SK-N-SH (cell line): ENCODE measurements at regions not wholly inside any gene's neighbourhood (a gene's known extent, or its start where the extent isn't known, plus 50 kb on each side); places are given as distances from the start of the nearest gene placed in this dataset.

Experiments used
- CTCF ChIA-PET: fragments of 300-600, 350-600 bp; formaldehyde crosslinking; extraction: SDS; loops from one replicate; lab custom pipeline; 2021; lab: Yijun Ruan, JAX
- POLR2A ChIA-PET: fragments of 350-600 bp; sonication (Branson Sonifier 250); formaldehyde crosslinking; extraction: SDS; loops from one replicate; lab custom pipeline; 2020; ENCODE audit warnings: antibody characterized with exemption, inconsistent platforms; lab: Yijun Ruan, JAX
- DNase-seq: peaks from one replicate; pipeline ENCODE4 v3.0.0; 2012
- H2AFZ ChIP-seq: fragments of 200-600 bp; sonication (generic); 2 replicates; pipeline ENCODE4 v1.8.1; 2016; ENCODE audit warnings: antibody characterized with exemption, mild to moderate bottlenecking, low read depth
- H3F3A ChIP-seq: fragments of 200-600 bp; sonication (generic); replicated peaks from 2 replicates; pipeline ENCODE3; 2016; ENCODE audit warnings: antibody characterized with exemption, mild to moderate bottlenecking; ENCODE audit not compliant: insufficient read depth
- H3K27ac ChIP-seq, 2 experiments: fragments of 200-500 bp in 1 of 2; fragments of 200-600 bp in 1 of 2; sonication (Bioruptor generic) in 1 of 2; sonication (generic), shearing (Covaris generic) in 1 of 2; 2 replicates each; pipeline versions ENCODE4 v1.5.1 to v1.6.1; 2014 to 2016; ENCODE audit warnings: low read depth in 2 of 2, inconsistent platforms in 1 of 2, low read length in 1 of 2, mild to moderate bottlenecking in 1 of 2, mixed read lengths in 1 of 2
- H3K27me3 ChIP-seq: fragments of 200-600 bp; sonication (generic), shearing (Covaris generic); 2 replicates; pipeline ENCODE4 v1.6.1; 2016; ENCODE audit warnings: mixed run types; ENCODE audit not compliant: insufficient read depth
- H3K36me3 ChIP-seq, 2 experiments: fragments of 200-500 bp in 1 of 2; fragments of 200-600 bp in 1 of 2; sonication (Bioruptor generic) in 1 of 2; sonication (generic) in 1 of 2; replicated peaks in 1 of 2; 2 replicates each; pipeline versions ENCODE3 to v1.5.1; 2014 to 2016; ENCODE audit warnings: low read length in 1 of 2, mild to moderate bottlenecking in 1 of 2; ENCODE audit not compliant: insufficient read depth in 2 of 2, control insufficient read depth in 1 of 2
- H3K4me1 ChIP-seq, 2 experiments: fragments of 200-500 bp in 1 of 2; fragments of 200-600 bp in 1 of 2; sonication (Bioruptor generic) in 1 of 2; sonication (generic), shearing (Covaris generic) in 1 of 2; 2 replicates each; pipeline versions ENCODE4 v1.5.1 to v1.6.1; 2014 to 2016; ENCODE audit warnings: low read depth in 1 of 2, low read length in 1 of 2, mixed run types in 1 of 2; ENCODE audit not compliant: insufficient read depth in 2 of 2, control insufficient read depth in 1 of 2
- H3K4me2 ChIP-seq: fragments of 200-600 bp; sonication (generic), shearing (Covaris generic); 2 replicates; pipeline ENCODE4 v1.6.1; 2017; ENCODE audit warnings: mixed run types
- H3K4me3 ChIP-seq, 2 experiments: fragments of 200-500 bp in 1 of 2; fragments of 200-600 bp in 1 of 2; sonication (Bioruptor generic) in 1 of 2; sonication (generic), shearing (Covaris generic) in 1 of 2; 2 replicates each; pipeline versions ENCODE4 v1.5.1 to v1.8.1; 2014 to 2016; ENCODE audit warnings: low read depth in 2 of 2, inconsistent platforms in 1 of 2, low read length in 1 of 2, mild to moderate bottlenecking in 1 of 2, mixed read lengths in 1 of 2, moderate library complexity in 1 of 2
- H3K79me2 ChIP-seq: fragments of 200-600 bp; sonication (generic); 2 replicates; pipeline ENCODE4 v1.8.1; 2017; ENCODE audit warnings: mild to moderate bottlenecking; ENCODE audit not compliant: insufficient read depth
- H3K9ac ChIP-seq: fragments of 200-600 bp; sonication (generic); 2 replicates; pipeline ENCODE4 v1.6.1; 2017; ENCODE audit warnings: mixed run types
- H3K9me2 ChIP-seq: fragments of 200-600 bp; sonication (generic); 2 replicates; pipeline ENCODE4 v1.6.1; 2017; ENCODE audit warnings: mixed run types
- H3K9me3 ChIP-seq: fragments of 200-600 bp; sonication (generic); 2 replicates; pipeline ENCODE4 v1.6.1; 2017; ENCODE audit warnings: mixed run types, mild to moderate bottlenecking, moderate library complexity
- H4K20me1 ChIP-seq: fragments of 200-600 bp; sonication (generic); 2 replicates; pipeline ENCODE4 v1.6.1; 2017; ENCODE audit warnings: mild to moderate bottlenecking, mixed run types; ENCODE audit not compliant: insufficient read depth
- ELF1 ChIP-seq: IDR thresholded peaks from 2 replicates; pipeline ENCODE4 v1.4.0; 2012
- FOSL2 ChIP-seq: IDR thresholded peaks from 2 replicates; pipeline ENCODE4 v1.4.0; 2012; ENCODE audit warnings: low read depth, mild to moderate bottlenecking, moderate library complexity, borderline replicate concordance
- FOXJ3 ChIP-seq: sonication (generic); formaldehyde crosslinking; IDR thresholded peaks from 2 replicates; pipeline ENCODE4 v1.5.1; 2020; ENCODE audit warnings: mild to moderate bottlenecking, missing genetic modification reagents
- JUND ChIP-seq: IDR thresholded peaks from 2 replicates; pipeline ENCODE4 v1.4.0; 2012
- MEF2A ChIP-seq: IDR thresholded peaks from 2 replicates; pipeline ENCODE4 v1.4.0; 2012; ENCODE audit warnings: low read depth, borderline replicate concordance
- MXI1 ChIP-seq: IDR thresholded peaks from 2 replicates; pipeline ENCODE4 v1.6.1; 2012; ENCODE audit warnings: mild to moderate bottlenecking, low read depth, low read length, improper control_type of control experiment
- NRF1 ChIP-seq: IDR thresholded peaks from 2 replicates; pipeline ENCODE4 v1.6.1; 2012; ENCODE audit warnings: low read depth, mild to moderate bottlenecking, low read length
- PBX3 ChIP-seq: IDR thresholded peaks from 2 replicates; pipeline ENCODE4; 2012
- POLR2AphosphoS5 ChIP-seq: IDR thresholded peaks from 2 replicates; pipeline ENCODE4 v1.6.1; 2012; ENCODE audit warnings: low read depth, low read length
- RXRA ChIP-seq: IDR thresholded peaks from 2 replicates; pipeline ENCODE4 v1.4.0; 2012; ENCODE audit warnings: low read depth, mild to moderate bottlenecking, borderline replicate concordance
- USF2 ChIP-seq: fragments of 150-350 bp; IDR thresholded peaks from 2 replicates; pipeline ENCODE4 v1.6.1; 2017; ENCODE audit warnings: antibody characterized with exemption, low read length, low read depth, borderline replicate concordance
- whole genome bisulfite sequencing: methylation state at CpG from one replicate; pipeline ENCODE4 v1.1.6; 2017; ENCODE audit warnings: low lambda C conversion rate; 5-methylcytosine and 5-hydroxymethylcytosine counted together
- TF ChIP-seq, protein P1 (sequence below): IDR thresholded peaks from 2 replicates; pipeline ENCODE4 v1.4.0; 2012; ENCODE audit warnings: low read depth, borderline replicate concordance

- no peaks in the 10 kb centered on the region for H3K27me3 ChIP-seq
- DNase-seq, result no peak
- H3K4me3 ChIP-seq, result no peak overlapping the region
- H3K36me3 ChIP-seq, result no peaks in the 10 kb centered on the region
- no peaks in the 10 kb centered on the region for H4K20me1 ChIP-seq
- H3K9ac ChIP-seq, result no peak overlapping the region
- no peak overlapping the region for H3K4me2 ChIP-seq
- no peak overlapping the region for H3K27ac ChIP-seq
- no peaks in the 10 kb centered on the region for H3K9me3 ChIP-seq
- TF ChIP-seq FOXJ3 (CRISPR knock-in tag), result no peak
- POLR2A ChIA-PET, result no interaction called here
- no peak overlapping the region for H2AFZ ChIP-seq
- H3K9me2 ChIP-seq, result no peaks in the 10 kb centered on the region
- H3K4me1 ChIP-seq, result no peaks in the 10 kb centered on the region
- no peaks in the 10 kb centered on the region for H3K79me2 ChIP-seq
- no peaks in the 10 kb centered on the region for H3F3A ChIP-seq
- CTCF ChIA-PET, result no interaction called here
Measured at GRCh38 chr1:104794035-104794434, 1044.3 kb downstream of the AMY1C start.

DNA sequence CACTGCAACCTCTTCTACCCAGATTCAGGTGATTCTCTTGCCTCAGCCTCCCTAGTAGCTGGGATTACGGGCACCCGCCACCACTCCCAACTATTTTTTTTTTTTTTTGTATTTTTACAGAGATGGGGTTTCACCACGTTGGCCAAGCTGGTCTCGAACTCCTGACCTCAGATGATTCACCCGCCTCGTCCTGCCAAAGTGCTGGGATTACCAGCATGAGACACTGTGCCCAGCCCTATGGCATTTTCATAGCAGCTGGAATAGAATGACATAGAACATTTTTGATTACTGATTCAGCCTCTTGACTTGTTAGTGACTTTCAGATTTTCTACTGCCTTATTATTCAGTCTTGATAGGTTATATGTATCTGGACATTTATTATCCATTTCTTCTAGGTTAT, 1046.2 kb downstream of the AMY1C start:
- H4K20me1 ChIP-seq, result no peaks in the 10 kb centered on the region
- no peaks in the 10 kb centered on the region for H3K9me3 ChIP-seq
- no peak for DNase-seq
- H3K4me2 ChIP-seq, result no peak overlapping the region
- no peak overlapping the region for H3K4me3 ChIP-seq
- H3F3A ChIP-seq, result no peaks in the 10 kb centered on the region
- H3K27me3 ChIP-seq, result no peaks in the 10 kb centered on the region
- no peaks in the 10 kb centered on the region for H3K36me3 ChIP-seq
- no peaks in the 10 kb centered on the region for H3K9me2 ChIP-seq
- no peak overlapping the region for H2AFZ ChIP-seq
- no peaks in the 10 kb centered on the region for H3K4me1 ChIP-seq
- TF ChIP-seq FOXJ3 (CRISPR knock-in tag) (no peak), NRF1 (no peak), ELF1 (no peak), FOSL2 (no peak), RXRA (no peak)
- TF ChIP-seq, protein P1, sequence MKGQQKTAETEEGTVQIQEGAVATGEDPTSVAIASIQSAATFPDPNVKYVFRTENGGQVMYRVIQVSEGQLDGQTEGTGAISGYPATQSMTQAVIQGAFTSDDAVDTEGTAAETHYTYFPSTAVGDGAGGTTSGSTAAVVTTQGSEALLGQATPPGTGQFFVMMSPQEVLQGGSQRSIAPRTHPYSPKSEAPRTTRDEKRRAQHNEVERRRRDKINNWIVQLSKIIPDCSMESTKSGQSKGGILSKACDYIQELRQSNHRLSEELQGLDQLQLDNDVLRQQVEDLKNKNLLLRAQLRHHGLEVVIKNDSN, result no peak
- ChIA-PET CTCF (no interaction called here), POLR2A (no interaction called here)
- H3K79me2 ChIP-seq, result no peaks in the 10 kb centered on the region
- WGBS, result 54% methylated on average over 6 of the region's 6 CpGs
- no peak overlapping the region for H3K9ac ChIP-seq
- H3K27ac ChIP-seq, result no peak overlapping the region

DNA sequence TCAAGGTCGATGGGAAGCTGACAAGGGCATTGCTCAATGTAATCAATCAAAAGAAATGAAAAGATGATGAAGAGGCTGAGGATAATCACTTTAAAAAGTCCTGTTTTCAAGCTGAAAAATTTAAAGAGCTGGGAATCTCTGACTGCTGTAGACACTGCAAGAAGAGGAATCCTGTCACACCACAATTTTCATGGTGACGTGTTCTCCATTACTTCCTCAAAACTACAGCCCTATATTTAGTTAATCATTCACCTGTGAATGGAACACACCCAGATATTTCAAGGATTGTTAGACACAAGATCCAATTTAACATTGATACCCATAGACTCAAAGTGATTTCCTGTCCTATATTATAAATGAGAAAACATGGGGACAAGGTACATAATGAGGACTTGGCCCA, 1048.3 kb downstream of the AMY1C start:
- H3F3A ChIP-seq, result no peaks in the 10 kb centered on the region
- no peak for TF ChIP-seq MEF2A
- no peak for TF ChIP-seq USF2
- no peak for TF ChIP-seq JUND
- no peak for TF ChIP-seq ELF1
- no peak for TF ChIP-seq PBX3
- no peak for TF ChIP-seq MXI1
- TF ChIP-seq POLR2AphosphoS5, result no peak
- TF ChIP-seq, protein P1, result no peak
- no peaks in the 10 kb centered on the region for H3K79me2 ChIP-seq
- H3K9ac ChIP-seq, result no peak overlapping the region
- H3K9me2 ChIP-seq, result no peaks in the 10 kb centered on the region
- H3K4me3 ChIP-seq, result no peak overlapping the region
- no peak for DNase-seq
- 19% methylated on average over 2 of the region's 2 CpGs for WGBS
- ChIA-PET POLR2A (no interaction called here), CTCF (no interaction called here)
- no peaks in the 10 kb centered on the region for H3K36me3 ChIP-seq
- no peak overlapping the region for H3K27ac ChIP-seq
- H3K27me3 ChIP-seq, result no peaks in the 10 kb centered on the region
- H3K4me2 ChIP-seq, result no peak overlapping the region
- H3K4me1 ChIP-seq, result no peaks in the 10 kb centered on the region
- H2AFZ ChIP-seq, result no peak overlapping the region
- no peaks in the 10 kb centered on the region; the same call in 1 of the 2 replicates for H3K9me3 ChIP-seq
- no peaks in the 10 kb centered on the region for H4K20me1 ChIP-seq
